ENCODE measurements at regions not wholly inside any gene's neighbourhood (a gene's known extent, or its start where the extent isn't known, plus 50 kb on each side); places are given as distances from the start of the nearest gene placed in this dataset.

DNA sequence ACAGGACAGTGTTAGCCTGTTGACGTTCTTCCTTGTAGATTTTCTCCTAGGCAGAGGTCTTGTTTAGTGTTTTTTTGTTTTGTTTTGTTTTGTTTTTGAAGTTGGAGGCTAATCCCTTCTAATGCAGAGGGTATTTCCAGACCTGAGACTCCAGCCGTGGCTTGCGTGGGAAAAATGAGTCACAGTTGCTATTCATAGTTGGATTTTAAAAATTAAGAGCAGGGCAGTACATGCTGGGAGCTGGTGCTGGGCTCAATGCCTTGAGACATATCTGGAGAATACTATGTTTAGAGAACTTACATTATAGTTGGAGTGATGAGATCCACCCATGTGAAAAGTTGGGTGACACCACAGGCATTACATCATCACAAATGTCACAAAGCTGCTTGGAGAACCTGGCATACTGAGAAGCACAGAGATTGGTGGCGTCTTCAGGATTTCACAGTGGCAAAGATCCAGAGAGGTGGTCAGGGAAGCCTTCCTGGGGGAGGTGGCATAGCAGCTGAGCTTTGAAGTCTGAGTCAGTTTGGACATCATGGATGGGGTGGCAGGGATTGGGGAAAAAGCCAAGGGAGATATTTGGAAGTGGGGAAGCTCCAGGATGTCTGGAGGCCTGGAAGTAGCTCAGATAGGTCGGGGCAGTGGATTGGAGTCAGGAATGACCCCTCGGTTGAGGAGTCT is 249.4 kb downstream of the LOXHD1 start:
- no peak for TF ChIP-seq CTCF (IDR thresholded peaks at IDR 0.05; ENCODE audit: borderline replicate concordance, insufficient read depth, low read depth, low read length)
- no peak overlapping the region for H3K4me3 ChIP-seq (ENCODE audit: low read depth, low read length)

DNA sequence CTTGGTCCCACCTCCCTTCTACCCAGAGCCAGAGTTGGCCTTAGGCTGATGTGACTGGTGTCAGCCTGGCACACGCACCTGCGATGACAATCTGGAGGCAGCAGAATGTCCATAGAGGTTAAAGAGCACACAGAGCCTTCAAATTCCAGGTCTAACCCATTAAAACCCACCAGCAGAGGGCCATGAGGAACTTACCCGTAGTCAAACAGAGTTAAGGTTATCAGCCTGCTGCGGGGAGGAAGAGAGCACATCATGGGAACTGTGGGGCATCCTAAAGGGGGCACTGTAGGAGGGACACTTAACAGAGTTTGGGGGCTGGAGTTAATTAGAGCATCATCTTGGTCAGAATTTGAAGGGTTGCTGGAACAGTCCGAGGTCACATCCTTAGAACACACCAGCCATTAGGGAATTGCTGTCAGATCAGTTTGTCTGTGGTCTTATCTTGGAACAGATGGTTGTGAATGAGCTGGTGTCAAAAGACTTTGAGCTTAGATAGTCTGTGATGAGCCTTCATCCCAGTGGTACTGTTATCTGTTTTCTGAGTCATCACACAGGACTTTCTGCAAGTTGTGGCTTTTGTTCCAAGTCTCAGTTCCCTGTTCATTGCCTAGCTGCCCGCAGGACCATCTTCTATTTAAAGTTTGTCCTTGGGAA is 248.6 kb downstream of the LOXHD1 start:
- no peak overlapping the region for H3K4me3 ChIP-seq (ENCODE audit: low read depth, low read length)
- peak; percentile 23; the same call in 1 of the 2 replicates for TF ChIP-seq CTCF (IDR thresholded peaks at IDR 0.05; ENCODE audit: borderline replicate concordance, insufficient read depth, low read depth, low read length)

DNA sequence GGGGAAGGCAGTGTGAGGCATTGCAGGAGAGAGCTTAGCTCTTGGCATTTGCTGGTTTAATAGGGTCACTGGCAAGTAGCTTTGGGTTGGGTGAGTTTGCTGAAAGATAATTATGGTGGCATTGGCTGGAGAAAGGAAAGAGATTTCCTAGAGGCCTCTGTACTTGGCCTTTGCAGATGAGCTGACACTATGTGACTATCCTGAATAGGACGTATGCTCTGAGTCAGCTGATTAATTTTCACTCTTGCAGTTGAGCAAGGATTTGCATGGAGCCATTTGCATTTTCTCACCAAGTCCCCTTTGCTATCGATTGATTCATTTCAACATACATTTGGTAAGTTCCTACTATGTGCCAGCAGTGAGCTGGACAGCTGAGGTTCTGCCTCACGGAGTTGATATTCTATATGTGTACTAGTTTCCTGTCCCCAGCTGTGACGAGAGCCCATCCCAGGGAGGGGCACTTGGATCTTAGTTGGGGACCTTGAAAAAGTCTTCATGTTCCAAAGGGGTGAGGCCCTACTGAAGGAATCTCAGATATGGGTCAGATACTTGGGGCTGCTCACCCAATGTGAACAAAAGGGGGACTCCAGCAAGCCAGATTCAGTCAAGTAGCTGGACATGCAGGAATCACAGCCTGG is 245.7 kb downstream of the LOXHD1 start:
- H3K4me3 ChIP-seq (ENCODE audit: low read depth, low read length), result no peak overlapping the region
- no peak for TF ChIP-seq CTCF (IDR thresholded peaks at IDR 0.05; ENCODE audit: borderline replicate concordance, insufficient read depth, low read depth, low read length)

DNA sequence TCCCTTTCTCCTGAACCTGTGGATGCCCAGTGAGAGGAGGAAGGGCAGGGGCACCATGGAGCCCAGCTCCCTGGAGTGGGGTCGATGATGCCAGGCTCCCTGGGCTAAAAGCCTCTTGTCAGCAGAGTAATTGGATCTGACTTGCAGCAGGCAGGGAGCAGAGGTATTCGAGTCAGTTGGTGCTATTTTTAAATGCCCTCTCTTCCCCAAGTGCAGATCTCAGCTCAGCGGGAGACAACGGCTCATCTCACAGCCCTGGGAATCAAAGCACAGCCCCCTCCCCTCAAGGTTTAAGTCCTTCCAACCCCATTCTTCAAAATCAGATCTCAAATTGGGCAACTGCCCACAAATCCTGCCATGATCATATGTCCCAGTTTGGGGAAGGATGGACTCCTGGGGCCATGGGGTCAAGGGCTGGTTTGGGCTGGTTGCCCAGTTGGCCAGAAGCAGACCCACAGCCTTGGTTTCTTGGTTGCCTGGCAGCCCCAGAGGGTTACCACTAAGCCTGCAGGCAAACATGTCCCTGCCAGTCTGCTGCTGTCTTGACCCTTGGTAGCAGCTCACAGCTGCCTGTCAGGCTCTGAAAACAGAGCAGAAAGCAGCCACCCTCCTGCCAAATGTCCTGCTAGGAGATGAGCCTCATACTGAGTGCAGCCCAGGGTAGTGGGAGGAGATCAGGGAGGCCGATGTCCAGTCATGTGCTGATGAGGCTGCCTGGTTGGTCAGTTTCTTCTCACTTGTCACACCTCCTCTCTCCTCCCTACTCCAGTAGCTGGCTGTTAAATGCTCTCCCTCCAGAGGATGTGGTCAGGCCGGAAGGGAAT is 244.9 kb downstream of the LOXHD1 start:
- no peak overlapping the region for H3K4me3 ChIP-seq (ENCODE audit: low read depth, low read length)
- no peak for TF ChIP-seq CTCF (IDR thresholded peaks at IDR 0.05; ENCODE audit: borderline replicate concordance, insufficient read depth, low read depth, low read length)

- TF ChIP-seq CTCF (IDR thresholded peaks at IDR 0.05; ENCODE audit: borderline replicate concordance, insufficient read depth, low read depth, low read length), result no peak
- H3K4me3 ChIP-seq (ENCODE audit: low read depth, low read length), result no peak overlapping the region
Measured at GRCh38 chr18:46412916-46413315, 244.1 kb downstream of the LOXHD1 start.

GRCh38 chr18:46413684-46414083 is 243.3 kb downstream of the LOXHD1 start:
- TF ChIP-seq CTCF (IDR thresholded peaks at IDR 0.05; ENCODE audit: borderline replicate concordance, insufficient read depth, low read depth, low read length), result no peak
- no peak overlapping the region for H3K4me3 ChIP-seq (ENCODE audit: low read depth, low read length)

All from GM12875 (cell line).